GM21360 (cell line): ENCODE measurements at regions not wholly inside any gene's neighbourhood (a gene's known extent, or its start where the extent isn't known, plus 50 kb on each side); places are given as distances from the start of the nearest gene placed in this dataset.

Source experiments
- ATAC-seq: cut with Tn5 transposase; IDR thresholded peaks from one replicate; pipeline ENCODE4 v1.9.1; 2021; ENCODE audit warnings: mild to moderate bottlenecking, moderate library complexity; ENCODE audit not compliant: unreplicated experiment

GRCh38 chr10:21269289-21269688 lies 256.2 kb downstream of the SKIDA1 start:
- no peak for ATAC-seq

- ATAC-seq = no peak
These were observed 259.9 kb downstream of the SKIDA1 start for GRCh38 chr10:21265622-21266021.

- ATAC-seq = no peak
These were observed 261.2 kb downstream of the SKIDA1 start for GRCh38 chr10:21264271-21264670.

- no peak for ATAC-seq
These were observed 261.6 kb downstream of the SKIDA1 start for GRCh38 chr10:21263839-21264238.

GRCh38 chr10:21263263-21263803 lies 262.1 kb downstream of the SKIDA1 start:
- ATAC-seq = no peak

DNA sequence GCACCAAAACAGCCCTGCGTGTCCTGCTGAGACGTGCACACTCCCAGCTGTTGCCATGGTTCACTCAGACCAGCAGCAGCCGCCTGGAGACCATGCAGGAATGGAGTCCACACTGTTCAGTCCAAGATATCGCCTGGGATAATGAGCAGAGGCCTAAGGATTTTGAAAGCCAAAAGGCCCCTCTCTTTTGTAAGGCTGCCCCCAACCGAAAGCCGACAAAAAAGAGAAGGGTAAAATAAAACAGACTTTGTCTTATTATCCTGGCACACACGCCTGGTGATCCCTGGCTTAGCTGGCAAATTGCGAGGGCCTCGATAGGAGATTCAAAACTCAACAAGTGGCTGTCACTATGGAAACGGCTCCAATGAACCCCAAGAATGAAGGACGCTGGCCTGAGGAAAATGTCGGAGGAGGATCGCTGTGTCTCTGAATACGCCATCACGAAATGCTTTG lies 263.6 kb downstream of the SKIDA1 start:
- no peak for ATAC-seq

DNA sequence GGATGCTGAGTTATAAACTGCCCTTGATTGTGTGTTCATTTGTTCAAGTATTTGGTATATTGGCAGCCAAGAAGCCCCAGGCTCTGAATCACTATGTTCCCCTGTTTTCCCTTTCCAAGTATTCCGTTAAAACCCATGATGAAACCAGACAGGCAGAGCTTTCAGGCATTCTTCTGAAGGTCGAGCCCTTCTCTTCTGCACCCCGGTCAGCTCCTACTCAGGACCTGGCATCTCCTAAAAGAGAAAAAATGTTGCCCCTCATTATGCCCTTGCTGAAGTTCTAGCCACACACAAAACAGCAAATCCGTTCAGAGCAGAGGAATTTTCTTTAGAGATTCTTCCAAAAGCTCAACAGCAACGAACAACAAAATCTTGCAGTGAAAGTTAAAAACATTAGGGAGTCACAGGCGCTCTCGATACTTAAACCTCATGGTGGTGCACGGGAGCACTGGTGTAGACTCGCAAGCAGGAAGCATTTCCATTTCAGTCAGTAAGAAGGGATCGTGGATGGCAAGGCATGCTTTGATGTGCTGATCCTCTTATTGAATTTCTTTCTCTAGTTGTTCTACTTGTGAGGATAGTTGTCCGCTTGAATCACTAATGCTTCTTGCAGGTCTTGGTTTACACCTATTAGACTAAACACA lies 264.9 kb downstream of the SKIDA1 start:
- no peak for ATAC-seq

GRCh38 chr10:21260066-21260465 lies 265.4 kb downstream of the SKIDA1 start:
- no peak for ATAC-seq

- ATAC-seq = no peak
These were observed 267.6 kb downstream of the SKIDA1 start for GRCh38 chr10:21257919-21258318.

- no peak for ATAC-seq
These were observed 268.3 kb downstream of the SKIDA1 start for GRCh38 chr10:21257191-21257590.

DNA sequence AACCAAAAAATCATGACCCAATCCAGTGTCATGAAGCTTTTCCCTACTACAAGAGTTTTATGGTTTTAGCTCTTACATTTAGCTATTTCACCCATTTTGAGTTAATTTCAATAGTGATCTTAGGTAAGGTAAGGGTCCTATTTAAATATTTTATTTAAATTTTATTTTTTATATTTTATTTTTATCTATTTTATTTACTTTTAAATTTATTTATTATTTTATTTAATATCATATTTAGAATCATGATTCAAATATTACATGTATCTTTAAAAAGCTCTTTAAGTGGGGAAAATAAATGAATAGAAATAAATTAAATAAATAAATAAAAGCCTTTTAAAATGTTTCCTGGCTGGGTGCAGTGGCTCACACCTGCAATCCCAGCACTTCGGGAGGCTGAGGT lies 276.0 kb downstream of the SKIDA1 start:
- no peak for ATAC-seq

- ATAC-seq = no peak
These were observed 277.9 kb downstream of the SKIDA1 start for GRCh38 chr10:21247592-21247991.

DNA sequence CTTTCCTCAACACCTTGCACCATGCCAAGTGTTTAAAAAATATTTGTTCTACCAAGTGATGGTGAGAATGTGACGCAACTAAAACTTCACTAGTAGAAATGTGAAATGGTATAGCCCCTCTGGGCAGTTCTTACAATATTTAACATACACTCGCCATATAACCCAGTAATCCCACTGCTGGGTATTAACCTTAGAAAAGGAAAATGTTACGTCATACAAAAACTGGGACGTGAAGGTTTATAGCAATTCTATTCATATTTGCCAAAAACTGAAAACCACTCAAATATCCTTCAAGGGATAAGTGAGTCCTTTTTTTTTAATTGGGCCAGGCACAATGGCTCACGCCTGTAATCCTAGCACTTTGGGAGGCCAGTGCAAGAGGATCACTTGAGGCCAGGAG lies 279.3 kb downstream of the SKIDA1 start:
- ATAC-seq = no peak

DNA sequence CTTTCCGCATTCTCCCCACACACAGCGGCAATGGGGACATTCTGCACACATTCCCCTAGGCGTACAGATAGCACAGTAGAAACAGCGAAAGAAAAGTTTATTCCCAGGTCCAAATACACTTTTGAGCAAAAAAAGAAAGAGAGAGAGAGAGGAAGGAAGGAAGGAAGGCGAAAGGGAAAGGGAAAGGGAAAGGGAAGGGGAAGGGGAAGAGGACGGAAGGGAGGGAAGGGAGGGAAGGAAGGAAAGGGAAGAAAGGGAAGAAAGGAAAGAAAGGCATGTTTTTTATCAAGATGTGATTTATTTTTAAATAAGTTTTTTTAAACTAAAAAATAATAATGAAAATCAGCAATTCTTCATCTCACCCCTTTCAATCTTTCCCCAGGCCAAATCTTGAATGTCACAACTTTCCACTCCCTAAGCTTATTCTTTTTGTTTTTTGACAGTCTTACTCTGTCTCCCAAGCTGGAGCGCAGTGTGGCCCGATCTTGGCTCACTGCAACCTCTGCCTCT lies 281.7 kb downstream of the SKIDA1 start:
- ATAC-seq = no peak

GRCh38 chr10:21242915-21243314 lies 282.6 kb downstream of the SKIDA1 start:
- no peak for ATAC-seq

DNA sequence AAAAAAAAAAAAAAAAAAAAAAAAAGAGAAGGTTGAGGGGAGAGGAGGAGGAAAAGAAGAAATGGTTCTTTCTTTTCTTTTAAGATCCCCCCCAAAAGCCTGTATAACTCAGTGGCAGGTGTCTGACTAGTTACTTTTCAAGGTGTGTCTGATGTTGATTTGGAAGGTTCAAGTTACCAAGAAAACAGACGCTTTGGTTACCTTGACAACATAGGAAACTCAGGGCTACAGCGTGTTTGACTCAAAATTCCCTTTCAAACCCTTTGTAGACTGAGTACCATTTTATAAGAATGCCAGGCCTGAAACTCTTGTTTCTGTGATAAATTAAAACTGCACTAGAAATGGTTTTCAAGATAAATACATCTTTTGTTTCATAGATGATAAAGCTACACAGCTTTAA lies 286.8 kb downstream of the SKIDA1 start:
- ATAC-seq = no peak

GRCh38 chr10:21238044-21238443 lies 287.4 kb downstream of the SKIDA1 start:
- no peak for ATAC-seq

- ATAC-seq = no peak
These were observed 290.7 kb downstream of the SKIDA1 start for GRCh38 chr10:21234761-21235160.

DNA sequence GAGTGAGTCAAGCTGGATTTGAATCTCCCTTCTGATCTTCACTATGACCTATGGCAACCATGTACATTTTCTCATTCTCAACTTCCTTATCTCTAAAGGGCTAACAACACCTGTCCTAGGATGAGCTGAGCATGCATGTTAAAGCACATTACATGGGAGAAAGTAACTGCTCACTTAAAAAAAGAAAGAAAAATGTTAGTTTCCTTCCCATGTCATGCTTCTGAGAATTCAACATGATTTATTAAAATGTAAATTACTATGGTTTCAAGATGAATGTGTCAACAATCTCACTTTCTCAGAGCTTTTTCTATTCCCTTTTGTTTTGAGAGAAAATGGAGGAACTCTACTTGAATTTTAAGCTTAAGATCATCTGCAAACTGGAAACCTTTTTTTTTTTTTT lies 295.3 kb downstream of the SKIDA1 start:
- no peak for ATAC-seq

DNA sequence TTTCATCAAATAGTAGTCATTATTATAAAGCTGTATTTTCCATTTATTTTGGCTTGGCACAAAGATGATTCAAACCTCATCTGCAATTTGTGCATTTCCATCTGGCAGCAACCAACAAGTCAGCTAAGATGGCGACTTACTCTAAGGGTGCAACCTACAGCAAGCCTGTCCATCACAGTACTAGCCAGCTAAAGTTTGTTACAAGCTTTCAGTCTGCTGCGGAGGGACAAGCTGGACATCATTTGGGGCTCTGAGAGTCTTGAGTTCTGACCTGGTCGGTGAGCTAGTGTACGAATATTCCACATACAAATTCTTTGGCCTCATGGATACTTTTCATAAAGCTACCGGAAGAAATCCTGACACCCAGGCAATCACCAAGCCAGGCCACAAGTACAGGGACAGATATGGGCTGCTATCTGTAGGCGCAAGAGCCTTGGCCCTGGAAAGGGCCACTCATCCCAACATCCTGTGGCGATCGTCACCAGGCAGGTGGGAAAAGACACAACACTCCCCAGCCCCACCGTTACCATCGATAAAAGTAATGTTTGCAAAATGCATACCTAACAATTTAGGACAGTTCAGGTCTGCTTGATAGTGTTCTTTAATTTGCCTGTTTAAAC lies 307.6 kb downstream of the SKIDA1 start:
- no peak for ATAC-seq

- ATAC-seq = no peak
These were observed 308.4 kb downstream of the SKIDA1 start for GRCh38 chr10:21217107-21217506.

DNA sequence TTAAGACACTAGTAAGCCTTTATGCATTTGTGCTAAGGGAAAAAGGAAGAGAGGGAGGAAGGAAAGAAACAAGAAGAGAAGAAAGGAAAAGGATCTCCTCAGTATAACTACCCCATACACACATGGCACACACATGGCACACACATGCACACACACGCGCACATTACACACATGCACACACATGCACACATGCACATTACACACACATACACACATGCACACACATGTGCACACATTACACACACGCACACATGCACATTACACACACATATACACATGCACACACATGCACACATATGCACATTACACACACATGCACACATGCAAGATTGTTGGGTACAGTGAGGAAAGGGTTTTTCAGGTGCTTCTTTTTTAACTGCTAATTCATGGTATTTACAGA lies 311.2 kb downstream of the SKIDA1 start:
- no peak for ATAC-seq
